GM19035 (cell line): ENCODE measurements at regions not wholly inside any gene's neighbourhood (a gene's known extent, or its start where the extent isn't known, plus 50 kb on each side); places are given as distances from the start of the nearest gene placed in this dataset.

Experiments used
- ATAC-seq: cut with Tn5 transposase; IDR thresholded peaks from one replicate; pipeline ENCODE4 v1.9.1; 2021; ENCODE audit not compliant: unreplicated experiment

DNA sequence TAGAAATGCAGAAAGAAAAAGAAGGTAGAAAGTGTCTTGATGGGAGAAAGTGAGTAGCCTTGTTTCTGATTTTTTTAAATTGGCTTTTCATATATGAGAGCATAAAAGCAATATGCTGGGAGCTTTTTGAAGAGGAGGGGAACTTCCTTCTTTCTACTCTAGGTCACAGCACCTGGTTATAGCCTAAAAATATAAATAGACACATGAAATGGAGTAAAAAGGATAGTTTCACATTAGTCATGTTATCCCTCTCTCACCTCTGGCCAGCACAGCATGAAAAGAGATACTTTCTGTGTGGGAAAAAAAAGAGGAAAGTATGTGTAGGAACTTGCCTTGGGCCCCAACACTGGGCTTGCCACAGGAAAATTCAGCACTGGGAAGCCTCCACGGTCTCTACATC lies 292.2 kb upstream of the ZWINT start:
- no peak for ATAC-seq

DNA sequence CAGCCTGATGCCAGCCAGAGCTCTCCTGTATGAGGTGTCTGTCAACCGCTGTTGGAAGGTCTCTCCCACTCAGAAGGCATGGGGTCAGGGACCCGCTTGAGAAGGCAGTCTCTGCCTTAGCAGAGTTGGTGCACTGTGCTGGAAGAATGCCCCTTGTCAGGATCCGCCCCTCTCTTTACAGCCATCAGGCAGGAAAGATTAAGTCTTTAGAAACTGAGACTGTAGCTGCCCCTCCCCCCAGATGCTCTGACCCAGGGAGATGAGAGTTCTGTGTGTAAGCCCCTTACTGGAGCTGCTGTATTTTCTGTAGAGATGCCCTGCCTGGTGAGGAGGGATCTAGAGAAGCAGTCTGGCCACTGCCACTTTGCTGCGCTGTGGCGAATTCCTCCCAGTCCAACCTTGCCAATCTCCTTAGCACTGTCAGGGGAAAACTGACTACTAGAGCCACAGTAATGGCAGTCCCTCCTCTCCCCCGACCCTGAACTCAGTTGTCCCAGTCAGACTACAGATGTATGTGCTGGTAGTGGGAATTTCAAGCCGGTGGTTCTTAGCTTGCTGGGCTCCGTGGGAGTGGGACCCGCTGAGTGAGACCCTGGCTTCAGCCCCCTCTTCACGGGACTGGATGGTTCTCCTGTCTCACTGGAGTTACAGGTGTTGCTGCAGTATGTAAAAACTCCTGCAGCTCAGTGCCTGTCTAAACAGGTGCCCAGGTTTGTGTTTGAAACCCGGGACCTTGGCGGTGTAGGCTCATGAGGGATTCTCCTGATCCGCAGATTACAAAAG lies 285.5 kb upstream of the ZWINT start:
- ATAC-seq, result no peak

DNA sequence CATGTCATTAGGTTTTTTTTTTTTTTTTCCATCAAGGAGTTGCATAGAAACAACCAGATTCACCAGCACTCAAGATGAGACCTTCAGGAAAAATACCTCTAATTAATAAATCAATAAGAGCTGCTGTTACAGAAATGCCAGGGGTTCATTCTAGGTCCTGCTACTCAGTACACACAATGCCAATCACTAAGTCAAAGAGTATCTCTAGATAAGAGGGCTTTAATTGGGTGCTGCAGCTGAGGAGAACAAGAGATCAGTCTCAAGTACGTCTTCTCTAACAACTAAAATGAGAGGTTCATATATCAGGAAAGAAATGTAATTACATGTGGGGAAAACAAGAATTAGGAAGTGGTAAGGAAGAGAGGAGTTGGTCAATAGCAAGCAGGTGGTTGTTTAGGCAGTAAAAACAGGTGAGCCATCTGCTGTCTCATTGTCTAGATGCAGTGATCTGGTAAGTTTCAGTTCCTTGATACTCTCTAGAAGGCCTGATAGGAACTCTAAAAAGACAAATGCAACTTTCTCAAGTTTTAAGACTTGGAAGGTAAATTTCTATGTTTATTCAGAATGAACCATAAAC lies 272.9 kb upstream of the ZWINT start:
- peak; percentile 100 for ATAC-seq

DNA sequence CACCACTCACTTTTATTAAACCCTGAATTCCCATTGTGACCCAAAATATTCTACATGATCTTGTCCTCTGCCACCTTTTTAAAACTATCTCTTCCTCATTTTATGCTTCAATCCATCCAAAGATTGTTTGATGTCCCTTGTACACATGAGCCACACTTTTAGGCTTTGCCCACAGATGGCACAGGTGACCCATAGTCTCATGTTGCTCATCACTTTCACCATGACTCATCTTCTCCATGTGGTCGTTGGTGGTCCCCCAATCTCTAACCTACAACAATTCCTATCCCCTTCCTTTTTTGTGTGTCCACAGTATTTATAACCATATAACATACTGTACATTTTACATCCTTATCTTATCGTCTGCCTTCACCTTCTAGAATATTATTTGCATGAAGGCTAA lies 271.5 kb upstream of the ZWINT start:
- no peak for ATAC-seq

DNA sequence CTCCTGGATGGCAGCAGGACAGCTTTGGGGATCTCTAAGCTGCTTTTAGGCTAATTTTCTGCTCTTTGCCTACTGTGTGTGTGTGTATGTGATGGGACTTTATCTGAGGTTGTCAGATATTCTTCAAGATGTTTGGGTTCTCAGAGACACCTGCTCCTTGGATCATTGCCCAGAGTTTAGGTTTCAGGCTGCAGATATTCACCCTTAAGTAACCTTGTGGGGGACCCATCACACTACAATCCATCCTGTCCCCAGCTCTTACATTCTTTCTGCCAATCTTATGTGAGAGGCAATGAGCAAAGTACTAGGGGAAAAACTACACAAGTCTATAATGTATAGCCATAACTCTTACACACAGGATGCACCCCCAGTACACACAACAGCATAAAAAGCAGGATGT lies 263.0 kb upstream of the ZWINT start:
- no peak for ATAC-seq

DNA sequence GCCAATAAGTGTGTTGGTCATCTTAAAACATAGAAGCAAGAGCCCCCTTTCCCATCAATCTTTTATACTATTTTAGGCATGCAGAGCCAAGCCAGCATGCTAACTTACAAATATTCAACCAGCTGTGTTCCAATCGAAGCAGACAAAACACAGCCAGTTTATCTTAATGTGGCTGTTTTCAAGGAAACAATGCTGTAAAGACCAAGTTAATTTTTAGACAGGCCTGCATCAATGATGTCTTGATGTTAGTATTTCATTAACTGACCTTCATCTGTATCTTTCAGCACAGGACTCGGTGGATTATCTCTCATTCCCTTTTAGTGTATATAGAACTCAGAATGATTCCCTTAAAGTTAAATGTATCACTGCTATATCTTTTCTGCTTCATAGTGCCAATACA lies 262.0 kb upstream of the ZWINT start:
- no peak for ATAC-seq

DNA sequence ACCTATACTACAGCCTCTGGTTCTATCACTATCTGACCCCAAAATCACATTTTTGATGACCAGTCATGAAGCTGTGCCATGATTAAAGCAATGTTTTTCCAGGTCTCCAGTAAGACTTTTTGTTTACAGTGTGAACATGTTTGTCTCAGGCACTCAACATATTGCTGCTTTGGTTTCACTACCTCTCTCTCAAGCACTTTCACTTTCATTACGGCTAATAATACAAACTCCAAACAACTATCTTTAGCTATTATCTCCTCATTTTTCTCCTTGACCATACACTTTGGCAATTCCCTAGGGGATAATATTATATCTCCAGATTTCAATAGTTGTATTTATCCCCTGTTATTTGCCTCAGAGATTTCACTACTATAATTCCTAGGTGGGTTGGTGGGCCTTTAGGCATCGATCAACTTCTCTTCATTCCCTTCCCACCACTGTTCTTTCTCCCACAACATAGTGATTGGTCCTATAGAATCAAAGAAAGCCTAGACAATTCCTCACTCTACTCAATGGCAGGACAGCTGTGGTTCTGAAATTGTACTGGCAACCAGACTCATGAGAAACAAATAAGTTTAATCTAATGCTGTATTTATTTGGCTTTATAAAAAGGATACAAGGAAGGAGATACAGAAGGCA lies 261.4 kb upstream of the ZWINT start:
- peak; percentile 87 for ATAC-seq

DNA sequence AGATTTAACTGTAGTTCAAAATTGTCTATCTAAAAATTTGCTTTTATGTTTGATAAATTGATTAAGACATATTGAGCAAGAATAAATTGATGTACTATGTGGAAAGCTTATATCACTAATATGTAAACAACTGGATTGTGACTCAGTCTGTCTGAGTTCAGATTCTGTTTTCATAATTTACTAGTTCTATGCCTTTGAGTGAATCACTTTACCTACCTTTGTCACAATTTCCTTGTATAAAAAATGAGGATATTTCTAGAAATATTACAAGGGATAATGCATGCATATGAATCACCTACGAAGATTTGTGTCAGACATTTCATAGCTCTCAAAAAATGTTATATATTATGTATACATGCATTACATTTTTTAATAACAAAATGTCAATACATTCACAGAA lies 245.1 kb upstream of the ZWINT start:
- no peak for ATAC-seq

DNA sequence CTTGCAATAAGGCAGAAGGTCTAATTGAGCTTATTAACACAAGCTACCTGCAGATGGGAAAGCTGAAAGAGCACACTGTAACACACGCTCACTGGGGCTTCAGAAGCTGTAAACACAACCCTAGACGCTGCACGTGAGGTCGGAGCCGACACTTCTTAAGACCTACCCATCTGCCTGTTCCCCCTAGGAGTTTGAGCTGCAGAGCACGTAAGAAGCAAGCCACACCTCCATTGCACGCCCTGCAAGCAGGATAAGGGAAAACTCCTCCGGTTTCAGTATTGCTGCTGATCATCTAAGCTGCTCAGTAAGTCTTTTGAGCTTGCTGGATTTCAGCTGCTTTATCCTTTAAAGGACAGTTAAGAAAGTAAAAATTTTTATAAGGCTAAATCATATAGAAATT lies 244.0 kb upstream of the ZWINT start:
- ATAC-seq, result no peak

DNA sequence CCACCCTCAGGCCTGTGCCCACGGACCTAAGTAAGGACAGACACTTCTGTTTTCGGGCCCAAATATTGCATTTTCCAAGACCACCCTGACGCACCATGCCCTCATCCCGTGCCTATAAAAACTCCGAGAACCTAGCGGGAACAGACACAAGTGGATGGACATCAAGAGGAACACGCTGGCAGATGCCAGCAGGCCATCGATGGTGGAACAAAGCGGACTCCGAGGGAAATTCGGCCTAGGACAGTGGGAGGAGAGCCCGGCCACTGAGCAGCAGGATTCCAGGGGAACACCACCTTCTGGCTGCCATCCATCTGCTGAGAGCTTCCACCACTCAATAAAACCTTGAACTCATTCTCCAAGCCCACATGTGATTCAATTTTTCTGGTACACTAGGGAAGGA lies 243.6 kb upstream of the ZWINT start:
- no peak for ATAC-seq

DNA sequence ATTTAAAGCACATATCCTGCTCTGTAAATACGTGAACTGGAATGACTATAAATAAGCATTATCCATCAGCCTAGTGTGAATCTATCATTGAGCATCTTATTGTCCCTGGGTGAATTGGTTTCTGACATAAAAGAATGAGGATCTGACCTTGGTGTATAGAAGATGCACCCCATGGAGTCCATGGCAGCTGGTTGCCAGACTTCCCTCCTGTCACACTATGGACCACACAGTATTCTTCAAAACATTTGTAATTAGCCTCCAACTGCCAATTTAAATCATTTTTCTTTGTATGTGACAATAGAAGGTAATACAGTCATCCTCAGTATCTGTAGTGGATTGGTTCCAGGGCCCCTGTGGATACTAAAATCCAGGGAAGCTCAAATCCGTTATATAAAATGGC lies 238.1 kb upstream of the ZWINT start:
- ATAC-seq, result no peak

DNA sequence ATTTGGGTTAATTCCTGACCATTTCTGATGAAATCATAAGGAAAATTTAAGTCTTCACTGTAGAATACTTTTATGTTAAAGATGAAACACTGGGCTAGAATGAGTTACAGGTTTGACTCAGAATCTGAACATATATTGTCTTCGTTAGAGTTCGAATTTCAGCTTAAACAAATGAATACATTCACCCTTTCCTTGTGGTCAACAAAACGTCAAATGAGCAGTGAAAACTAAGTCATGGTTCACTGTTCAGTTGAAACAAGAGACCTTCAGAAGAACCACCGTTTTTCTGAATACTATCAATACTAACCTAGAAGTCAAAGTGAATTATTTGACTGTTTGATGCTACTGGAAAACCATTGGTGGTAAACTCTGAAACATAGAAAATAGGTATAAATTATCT lies 235.2 kb upstream of the ZWINT start:
- ATAC-seq, result no peak

DNA sequence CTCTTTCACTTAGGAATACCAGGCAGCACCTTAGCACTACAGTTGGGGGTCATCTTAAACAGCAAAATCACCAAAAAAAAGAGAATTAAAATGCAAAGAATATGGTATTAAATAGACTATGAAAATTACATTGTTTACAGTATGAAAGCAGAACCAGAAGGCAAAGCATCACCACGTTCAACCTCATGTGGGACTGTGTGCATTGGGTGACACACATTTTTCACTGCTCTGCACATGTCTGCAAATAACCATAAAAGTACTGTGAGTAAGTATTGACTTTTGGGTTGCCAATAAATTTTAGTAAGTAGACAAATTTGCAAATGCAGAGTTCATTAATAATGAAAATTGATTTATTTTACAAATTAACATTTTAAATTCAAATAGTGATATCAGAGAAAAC lies 232.1 kb upstream of the ZWINT start:
- no peak for ATAC-seq

DNA sequence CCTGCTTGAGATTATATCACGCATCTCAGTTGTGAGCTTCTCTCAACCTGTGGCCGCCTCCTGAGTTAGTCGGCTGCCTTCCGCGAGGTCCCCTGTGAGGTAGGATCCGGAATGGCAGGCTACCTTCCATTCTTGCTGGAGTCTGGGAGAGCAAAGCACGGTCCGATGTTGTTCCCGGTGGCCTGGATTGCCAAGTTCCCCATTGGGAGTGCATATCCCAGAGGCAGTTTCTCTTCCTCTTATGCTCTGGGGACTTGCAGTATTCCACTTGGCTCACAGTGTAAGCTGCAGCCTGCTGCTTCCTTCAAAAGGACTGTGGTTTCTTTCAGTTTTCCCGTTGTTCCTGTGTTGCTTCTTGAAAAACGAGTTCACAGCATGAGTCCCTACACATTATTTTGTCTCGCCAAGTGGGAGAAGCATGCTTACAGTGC lies 225.4 kb upstream of the ZWINT start:
- ATAC-seq, result no peak

DNA sequence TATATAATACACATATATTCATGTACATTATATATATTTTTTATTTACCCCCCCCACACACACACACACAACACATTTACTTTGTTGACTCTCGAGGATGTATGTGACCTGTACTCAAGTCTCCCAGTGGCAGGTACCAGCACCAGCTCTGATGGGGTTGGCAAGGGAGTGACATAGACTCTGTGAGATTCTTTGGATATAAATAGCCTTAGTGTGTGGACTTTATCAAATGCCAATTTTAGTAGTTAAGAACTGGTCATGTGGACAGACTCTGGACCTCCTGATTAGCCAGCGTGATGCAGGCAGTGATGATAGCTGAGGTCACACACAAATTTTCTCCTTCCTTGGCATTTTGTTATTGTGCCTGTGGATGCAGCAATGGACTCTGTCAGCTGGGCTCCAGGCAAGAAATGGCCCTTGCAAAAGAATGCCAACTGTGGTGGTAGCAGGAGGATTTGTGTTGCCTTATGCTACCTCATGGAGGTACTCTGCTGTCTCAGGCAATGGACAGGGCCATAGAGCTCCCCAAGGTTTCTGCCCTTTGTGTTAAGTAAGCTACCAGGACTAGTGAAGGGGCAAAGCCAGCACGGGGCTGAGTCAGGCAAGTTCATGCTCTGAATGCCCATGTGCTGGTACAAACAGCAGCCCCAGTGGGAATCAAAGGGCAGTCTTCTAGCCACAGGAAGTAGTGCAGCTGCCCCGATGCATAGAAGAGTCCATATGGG lies 224.6 kb upstream of the ZWINT start:
- no peak for ATAC-seq

DNA sequence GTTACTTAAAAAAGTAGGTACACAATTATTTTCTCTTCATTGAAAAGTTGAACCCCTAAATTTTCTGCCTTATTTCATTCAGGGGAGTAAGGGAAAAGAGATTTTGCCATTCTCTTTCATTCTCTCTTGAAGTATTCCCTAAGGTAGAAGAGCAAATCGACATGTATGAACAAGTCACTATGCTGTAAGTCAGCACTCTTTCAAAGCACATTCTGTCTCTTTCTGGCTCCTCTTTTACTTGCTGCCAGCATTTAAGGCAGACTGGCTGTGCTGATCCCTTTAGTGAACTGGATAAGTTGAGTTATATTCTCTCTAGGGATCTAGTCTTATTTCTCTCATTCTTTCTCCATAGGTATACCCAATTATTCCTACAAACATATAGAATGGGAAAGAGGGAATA lies 222.3 kb upstream of the ZWINT start:
- no peak for ATAC-seq

DNA sequence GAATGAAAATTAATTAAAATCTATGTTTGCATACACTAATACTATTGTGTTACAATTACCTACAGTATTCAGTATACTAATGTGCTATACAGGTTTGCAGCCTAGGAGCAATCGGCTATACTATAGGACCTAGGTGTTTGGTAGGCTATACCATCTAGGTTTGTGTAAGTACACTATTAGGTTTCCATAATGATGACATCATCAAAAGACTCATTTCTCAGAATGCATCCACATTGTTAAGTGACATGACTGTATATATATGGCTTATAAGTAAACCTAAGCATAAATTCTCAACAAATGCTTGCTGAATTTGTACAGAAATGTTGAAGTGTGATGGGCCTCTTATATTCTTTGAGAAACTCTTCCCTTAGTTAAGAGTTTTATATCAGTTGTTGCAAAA lies 206.5 kb upstream of the ZWINT start:
- no peak for ATAC-seq

DNA sequence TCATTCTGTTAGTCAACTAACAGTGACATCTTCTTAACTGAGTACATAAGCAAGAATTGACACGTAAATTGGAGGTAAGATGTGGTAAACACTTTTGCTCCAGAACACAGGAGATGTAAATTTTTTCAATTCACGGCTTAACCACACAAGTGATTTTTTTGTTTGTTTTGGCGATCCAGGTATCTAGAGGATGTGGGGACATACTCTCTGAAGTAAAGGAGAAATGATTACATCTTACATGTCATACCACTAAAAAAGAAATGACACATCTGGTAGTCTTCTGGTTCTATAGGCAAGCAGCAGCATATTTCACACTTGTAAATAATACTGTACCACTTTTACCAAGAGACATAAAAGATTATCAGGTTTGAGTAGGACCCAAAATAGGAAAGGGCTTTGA lies 200.3 kb upstream of the ZWINT start:
- no peak for ATAC-seq

DNA sequence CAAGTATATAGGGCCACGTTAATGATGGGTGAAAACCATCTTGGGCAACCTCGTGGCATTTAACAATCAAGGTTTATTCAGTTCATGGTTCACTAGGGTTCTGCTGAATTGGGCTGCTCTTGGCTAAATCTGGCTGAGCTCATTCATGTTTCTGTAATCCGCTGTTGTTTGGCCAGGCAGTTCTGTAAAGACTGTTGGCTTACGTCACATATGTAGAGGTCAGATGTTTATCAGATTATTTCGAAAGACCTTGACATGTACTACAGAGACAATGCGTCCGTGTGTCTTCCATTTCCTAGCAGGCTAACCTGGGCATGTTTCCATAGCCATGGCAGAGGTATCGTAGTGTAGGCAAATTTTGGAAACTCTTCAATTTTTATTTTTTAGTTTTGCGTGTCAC lies 190.0 kb upstream of the ZWINT start:
- ATAC-seq, result no peak

DNA sequence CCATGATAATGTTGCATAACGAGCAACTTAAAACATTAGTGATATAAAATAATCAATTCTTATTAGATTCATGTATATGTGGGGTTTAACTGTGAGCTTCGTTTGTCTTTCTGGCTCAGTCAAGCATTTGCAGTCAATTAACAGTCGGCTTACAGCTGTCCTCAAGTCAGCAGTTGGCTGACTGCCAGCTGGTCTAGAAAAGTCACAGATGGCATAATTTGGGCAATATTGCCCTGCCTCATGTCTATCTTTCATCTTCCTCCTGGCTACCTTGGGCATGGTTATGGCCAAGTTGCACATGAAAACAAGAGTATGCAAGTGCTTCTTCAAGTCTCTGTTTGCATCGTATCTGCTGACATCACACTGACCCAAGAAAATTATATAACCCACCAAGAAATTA lies 186.1 kb upstream of the ZWINT start:
- no peak for ATAC-seq

DNA sequence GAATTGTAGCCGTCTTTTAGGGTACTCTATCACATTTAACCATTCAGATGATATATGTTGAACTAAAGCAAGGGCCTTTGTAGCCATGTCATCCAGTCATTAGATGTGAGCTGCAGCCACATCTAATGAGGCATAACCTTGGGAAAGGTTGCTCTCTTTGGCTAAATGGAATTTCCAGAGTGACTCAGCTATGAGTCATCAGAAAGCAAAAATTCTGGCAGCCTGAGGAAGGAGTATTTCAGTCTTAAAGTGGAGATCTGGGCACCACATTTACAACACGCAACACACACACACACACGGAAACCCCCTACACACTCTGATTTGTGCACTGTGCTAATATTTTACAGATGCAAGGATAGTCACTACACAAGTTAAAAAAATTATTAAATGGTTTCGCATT lies 176.9 kb upstream of the ZWINT start:
- no peak for ATAC-seq

DNA sequence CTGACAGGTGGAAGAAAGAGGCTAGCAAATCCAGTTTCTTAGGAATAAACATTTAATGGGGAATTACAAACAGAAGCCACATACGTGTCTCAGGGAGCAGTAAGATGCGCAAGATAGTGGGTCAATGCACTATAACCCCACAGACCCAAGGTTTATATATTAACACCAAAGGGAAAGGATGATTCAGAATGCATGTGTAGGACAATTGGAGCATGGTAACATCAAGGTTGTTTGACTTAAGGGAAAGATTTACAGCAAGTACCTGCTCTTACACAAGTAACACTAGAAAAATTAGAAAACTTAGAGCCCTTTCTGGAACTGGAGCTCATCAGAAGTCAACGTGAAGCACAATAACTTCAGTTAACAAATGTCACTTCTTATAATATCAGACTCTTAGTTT lies 161.1 kb upstream of the ZWINT start:
- no peak for ATAC-seq
